ENCODE measurements at regions not wholly inside any gene's neighbourhood (a gene's known extent, or its start where the extent isn't known, plus 50 kb on each side); places are given as distances from the start of the nearest gene placed in this dataset.
"Not testable (repeated sequence)": the region's sequence is repeated elsewhere in the genome, so short reads cannot be mapped to it uniquely, and the experiment has no call there.

- Histone ChIP-seq H4K20me1 (ENCODE audit: insufficient read depth, poor library complexity, severe bottlenecking) (no peaks in the 10 kb centered on the region), H3K4me1 (ENCODE audit: insufficient read depth) (peaks cover 12% of the 10 kb centered on the region), H3K36me3 (replicated peaks; ENCODE audit: insufficient read depth, low read depth) (no peaks in the 10 kb centered on the region), H3K27me3 (no peaks in the 10 kb centered on the region), H3K79me2 (no peaks in the 10 kb centered on the region), H3K4me2 (no peak overlapping the region), H3K27ac (peak overlapping the region; percentile 24), H3K4me3 (no peak overlapping the region), H3K9me3 (ENCODE audit: low read depth) (no peaks in the 10 kb centered on the region), H2AFZ (no peak overlapping the region), H3K9me2 (replicated peaks; ENCODE audit: insufficient read depth) (no peaks in the 10 kb centered on the region)
- 32% methylated on average over 4 of the region's 4 CpGs for WGBS (ENCODE audit: low lambda C conversion rate, missing lambda C conversion rate)
- TF ChIP-seq, protein P1, sequence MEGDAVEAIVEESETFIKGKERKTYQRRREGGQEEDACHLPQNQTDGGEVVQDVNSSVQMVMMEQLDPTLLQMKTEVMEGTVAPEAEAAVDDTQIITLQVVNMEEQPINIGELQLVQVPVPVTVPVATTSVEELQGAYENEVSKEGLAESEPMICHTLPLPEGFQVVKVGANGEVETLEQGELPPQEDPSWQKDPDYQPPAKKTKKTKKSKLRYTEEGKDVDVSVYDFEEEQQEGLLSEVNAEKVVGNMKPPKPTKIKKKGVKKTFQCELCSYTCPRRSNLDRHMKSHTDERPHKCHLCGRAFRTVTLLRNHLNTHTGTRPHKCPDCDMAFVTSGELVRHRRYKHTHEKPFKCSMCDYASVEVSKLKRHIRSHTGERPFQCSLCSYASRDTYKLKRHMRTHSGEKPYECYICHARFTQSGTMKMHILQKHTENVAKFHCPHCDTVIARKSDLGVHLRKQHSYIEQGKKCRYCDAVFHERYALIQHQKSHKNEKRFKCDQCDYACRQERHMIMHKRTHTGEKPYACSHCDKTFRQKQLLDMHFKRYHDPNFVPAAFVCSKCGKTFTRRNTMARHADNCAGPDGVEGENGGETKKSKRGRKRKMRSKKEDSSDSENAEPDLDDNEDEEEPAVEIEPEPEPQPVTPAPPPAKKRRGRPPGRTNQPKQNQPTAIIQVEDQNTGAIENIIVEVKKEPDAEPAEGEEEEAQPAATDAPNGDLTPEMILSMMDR (IDR thresholded peaks at IDR 0.05; ENCODE audit: poor library complexity): no peak
- TF ChIP-seq EZH2 (IDR thresholded peaks at IDR 0.05; ENCODE audit: borderline replicate concordance) (no peak), EZH2phosphoT487 (IDR thresholded peaks at IDR 0.05; ENCODE audit: low read depth, severe bottlenecking, unreplicated experiment) (no peak)
- peak; percentile 35 for DNase-seq (ENCODE audit: low spot score)
These were observed 146.0 kb upstream of the IVNS1ABP start for GRCh38 chr1:185463011-185463410.

DNA sequence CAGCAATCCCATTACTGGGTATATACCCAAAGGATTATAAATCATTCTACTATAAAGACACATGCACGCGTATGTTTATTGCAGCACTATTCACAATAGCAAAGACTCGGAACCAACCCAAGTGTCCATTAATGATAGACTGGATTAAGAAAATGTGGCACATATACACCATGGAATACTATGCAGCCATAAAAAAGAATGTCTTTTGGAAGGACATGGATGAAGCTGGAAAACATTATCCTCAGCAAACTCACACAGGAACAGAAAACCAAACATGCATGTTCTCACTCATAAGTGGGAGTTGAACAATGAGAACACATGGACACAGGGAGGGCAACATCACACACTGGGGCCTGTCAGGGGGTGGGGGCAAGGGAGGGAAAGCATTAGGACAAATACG is 143.7 kb upstream of the IVNS1ABP start:
- H3K9me2 ChIP-seq (replicated peaks; ENCODE audit: insufficient read depth); H3K79me2 ChIP-seq; H3K4me3 ChIP-seq; H3K4me2 ChIP-seq; H3K9me3 ChIP-seq (ENCODE audit: low read depth); H4K20me1 ChIP-seq (ENCODE audit: insufficient read depth, poor library complexity, severe bottlenecking); DNase-seq (ENCODE audit: low spot score); H3K27me3 ChIP-seq; H3K36me3 ChIP-seq (replicated peaks; ENCODE audit: insufficient read depth, low read depth); H3K27ac ChIP-seq; H2AFZ ChIP-seq: not testable (repeated sequence)
- peaks cover 12% of the 10 kb centered on the region for H3K4me1 ChIP-seq (ENCODE audit: insufficient read depth)
- WGBS (ENCODE audit: low lambda C conversion rate, missing lambda C conversion rate): 93% methylated on average over 4 of the region's 4 CpGs

- Histone ChIP-seq H3K27me3 (no peaks in the 10 kb centered on the region), H3K9me2 (replicated peaks; ENCODE audit: insufficient read depth) (no peaks in the 10 kb centered on the region), H3K4me1 (ENCODE audit: insufficient read depth) (peaks cover 6% of the 10 kb centered on the region), H3K9me3 (ENCODE audit: low read depth) (no peaks in the 10 kb centered on the region), H3K4me2 (no peak overlapping the region), H3K36me3 (replicated peaks; ENCODE audit: insufficient read depth, low read depth) (no peaks in the 10 kb centered on the region), H3K79me2 (no peaks in the 10 kb centered on the region), H4K20me1 (ENCODE audit: insufficient read depth, poor library complexity, severe bottlenecking) (no peaks in the 10 kb centered on the region), H3K4me3 (no peak overlapping the region), H2AFZ (no peak overlapping the region), H3K27ac (no peak overlapping the region)
- WGBS (ENCODE audit: low lambda C conversion rate, missing lambda C conversion rate): 90% methylated on average over 7 of the region's 7 CpGs
- TF ChIP-seq, protein P1 (IDR thresholded peaks at IDR 0.05; ENCODE audit: poor library complexity): no peak
- TF ChIP-seq EZH2phosphoT487 (IDR thresholded peaks at IDR 0.05; ENCODE audit: low read depth, severe bottlenecking, unreplicated experiment) (no peak), EZH2 (IDR thresholded peaks at IDR 0.05; ENCODE audit: borderline replicate concordance) (no peak)
- no peak for DNase-seq (ENCODE audit: low spot score)
These were observed 142.1 kb upstream of the IVNS1ABP start for GRCh38 chr1:185459141-185459540.

DNA sequence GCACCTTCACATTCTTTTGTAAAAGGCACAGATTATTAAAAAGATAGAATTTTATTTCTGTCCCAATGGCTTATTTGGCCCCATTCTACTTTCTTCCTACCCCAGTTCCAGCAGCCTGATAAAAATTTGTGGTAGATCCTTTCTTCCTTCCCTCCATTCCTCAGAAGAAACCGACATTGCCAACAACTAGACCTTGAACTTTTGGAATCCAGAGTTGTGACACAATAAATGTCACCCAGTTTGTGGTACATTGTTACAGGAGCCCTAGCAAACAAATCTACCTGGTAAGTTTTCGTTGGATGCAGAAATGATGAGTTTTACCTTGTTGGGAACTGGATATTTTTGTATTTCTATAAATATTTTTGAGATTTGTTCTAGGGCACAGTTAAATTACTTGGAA is 141.6 kb upstream of the IVNS1ABP start:
- Histone ChIP-seq H3K4me1 (ENCODE audit: insufficient read depth) (peaks cover 4% of the 10 kb centered on the region), H3K27me3 (no peaks in the 10 kb centered on the region), H3K4me3 (no peak overlapping the region), H3K4me2 (no peak overlapping the region), H3K27ac (no peak overlapping the region), H2AFZ (no peak overlapping the region), H3K79me2 (no peaks in the 10 kb centered on the region), H3K36me3 (replicated peaks; ENCODE audit: insufficient read depth, low read depth) (no peaks in the 10 kb centered on the region), H3K9me2 (replicated peaks; ENCODE audit: insufficient read depth) (no peaks in the 10 kb centered on the region), H4K20me1 (ENCODE audit: insufficient read depth, poor library complexity, severe bottlenecking) (no peaks in the 10 kb centered on the region), H3K9me3 (ENCODE audit: low read depth) (no peaks in the 10 kb centered on the region)
- 69% methylated on average over 2 of the region's 2 CpGs for WGBS (ENCODE audit: low lambda C conversion rate, missing lambda C conversion rate)
- DNase-seq (ENCODE audit: low spot score): no peak
- TF ChIP-seq EZH2phosphoT487 (IDR thresholded peaks at IDR 0.05; ENCODE audit: low read depth, severe bottlenecking, unreplicated experiment) (no peak), EZH2 (IDR thresholded peaks at IDR 0.05; ENCODE audit: borderline replicate concordance) (no peak)
- TF ChIP-seq, protein P1 (IDR thresholded peaks at IDR 0.05; ENCODE audit: poor library complexity): no peak

Data from hepatocyte (in vitro differentiated cells).